ENCODE measurements at regions not wholly inside any gene's neighbourhood (a gene's known extent, or its start where the extent isn't known, plus 50 kb on each side); places are given as distances from the start of the nearest gene placed in this dataset. TPM values are rescaled to one million over a fixed set of nuclear protein-coding genes. Genes with fewer than 3 reads are reported as not detected.

Small RNAs in the stretch of these regions (small RNA-seq; reads per million reads assigned to genes)
- not detected for gene AC147067.2

Data from OCI-LY7 (cell line).